Stimulated activated CD8-positive, alpha-beta memory T cell treated with anti-CD3 and anti-CD28 coated beads, Interleukin-4, amount 100 ng/mL, for 4 hours (primary cell): ENCODE measurements at regions not wholly inside any gene's neighbourhood (a gene's known extent, or its start where the extent isn't known, plus 50 kb on each side); places are given as distances from the start of the nearest gene placed in this dataset.

Source experiments
- DNase-seq, 2 donors: peaks; one replicate each; pipeline ENCODE4 v3.0.0-alpha.2; 2020; ENCODE audit warnings: low read depth in 2 of 2, low spot score in 1 of 2

DNA sequence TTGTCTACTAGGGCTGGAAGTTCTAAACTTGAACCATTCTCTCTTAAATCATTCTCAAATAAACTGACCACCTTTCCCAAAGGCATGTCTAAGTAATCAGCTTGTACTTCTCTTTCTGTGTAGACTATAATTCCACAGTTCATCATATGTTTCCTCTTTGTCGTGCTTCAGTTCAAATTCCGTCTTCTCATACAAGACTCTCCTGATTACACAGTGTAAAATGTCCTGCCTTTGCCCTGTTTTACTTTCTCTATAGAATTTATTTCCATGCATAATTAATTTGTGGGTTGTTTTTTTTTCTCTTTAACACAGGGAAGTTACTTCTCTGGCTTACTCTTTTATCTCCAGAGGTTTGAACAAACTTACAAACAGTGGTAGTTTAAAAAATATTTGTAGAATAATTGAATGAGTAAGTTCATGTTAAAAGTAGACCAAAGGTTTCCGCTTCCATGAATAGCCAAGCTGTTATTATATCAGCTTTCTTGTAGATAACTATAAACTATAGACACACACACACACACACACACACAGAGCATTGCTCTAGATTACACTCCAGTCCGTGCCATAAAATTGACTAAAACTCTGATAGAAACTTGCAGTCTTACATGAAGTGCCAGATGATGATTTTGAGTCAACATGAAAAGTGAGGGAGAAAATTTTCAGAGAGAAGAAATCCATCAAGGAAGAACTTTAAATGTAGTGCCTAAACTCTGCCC, 119.0 kb downstream of the SUCNR1 start:
- DNase-seq: no peak

DNA sequence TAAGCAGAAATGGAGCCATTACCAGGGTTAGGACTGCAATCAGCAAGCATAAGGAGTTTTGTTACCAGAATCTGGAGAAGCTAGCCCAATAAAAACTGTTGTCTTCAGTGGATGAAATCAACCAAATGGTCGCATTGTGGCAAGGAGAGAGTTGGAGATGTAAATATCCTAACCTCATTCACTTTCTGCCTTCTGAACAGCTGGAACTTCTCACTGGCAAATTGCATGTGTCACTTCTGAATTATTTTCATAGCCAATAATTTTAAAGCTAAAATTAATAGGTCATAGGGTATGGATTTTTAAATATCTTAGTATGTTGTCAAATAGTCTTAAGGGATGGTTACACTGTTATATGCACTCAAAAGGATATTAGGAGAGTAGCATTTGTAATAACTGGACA, 121.6 kb downstream of the SUCNR1 start:
- no peak for DNase-seq

DNA sequence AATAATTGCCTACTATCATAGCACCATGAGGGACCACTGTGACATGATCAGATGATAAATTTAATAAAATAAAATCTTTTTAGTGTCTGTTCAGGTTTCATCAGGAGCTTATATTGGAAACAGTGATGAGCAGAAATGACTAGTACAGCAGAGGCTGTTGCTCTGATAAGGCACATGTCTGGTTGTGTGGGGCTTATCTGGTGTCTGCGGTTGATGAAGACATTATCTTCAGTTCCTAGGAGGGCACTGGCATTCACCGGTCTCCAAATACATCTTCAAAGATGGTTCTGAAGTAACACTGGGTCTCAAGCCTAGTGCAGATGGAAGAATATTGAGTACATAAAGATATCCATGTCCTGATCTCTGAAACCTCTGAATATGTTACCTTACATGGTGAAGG, 125.3 kb downstream of the SUCNR1 start:
- no peak for DNase-seq

DNA sequence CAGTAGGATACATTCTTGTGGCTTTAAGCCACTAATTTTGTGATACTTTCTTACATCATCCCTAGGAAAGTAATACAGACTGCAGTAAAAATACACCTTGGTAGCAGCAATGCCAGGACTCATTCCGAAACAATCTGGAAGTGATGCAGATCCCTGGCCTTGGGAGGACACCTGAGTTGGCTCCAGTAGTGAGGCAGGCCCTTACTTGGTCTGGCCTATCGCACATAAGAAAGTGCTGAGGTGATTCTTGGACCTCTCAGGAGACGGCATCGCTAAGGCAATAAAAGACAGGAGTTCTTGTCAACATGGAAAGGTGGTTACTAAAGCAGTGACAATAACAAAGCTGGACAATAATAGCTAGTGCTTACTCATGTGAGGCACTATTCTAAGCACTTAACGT, 126.5 kb downstream of the SUCNR1 start:
- DNase-seq: no peak

DNA sequence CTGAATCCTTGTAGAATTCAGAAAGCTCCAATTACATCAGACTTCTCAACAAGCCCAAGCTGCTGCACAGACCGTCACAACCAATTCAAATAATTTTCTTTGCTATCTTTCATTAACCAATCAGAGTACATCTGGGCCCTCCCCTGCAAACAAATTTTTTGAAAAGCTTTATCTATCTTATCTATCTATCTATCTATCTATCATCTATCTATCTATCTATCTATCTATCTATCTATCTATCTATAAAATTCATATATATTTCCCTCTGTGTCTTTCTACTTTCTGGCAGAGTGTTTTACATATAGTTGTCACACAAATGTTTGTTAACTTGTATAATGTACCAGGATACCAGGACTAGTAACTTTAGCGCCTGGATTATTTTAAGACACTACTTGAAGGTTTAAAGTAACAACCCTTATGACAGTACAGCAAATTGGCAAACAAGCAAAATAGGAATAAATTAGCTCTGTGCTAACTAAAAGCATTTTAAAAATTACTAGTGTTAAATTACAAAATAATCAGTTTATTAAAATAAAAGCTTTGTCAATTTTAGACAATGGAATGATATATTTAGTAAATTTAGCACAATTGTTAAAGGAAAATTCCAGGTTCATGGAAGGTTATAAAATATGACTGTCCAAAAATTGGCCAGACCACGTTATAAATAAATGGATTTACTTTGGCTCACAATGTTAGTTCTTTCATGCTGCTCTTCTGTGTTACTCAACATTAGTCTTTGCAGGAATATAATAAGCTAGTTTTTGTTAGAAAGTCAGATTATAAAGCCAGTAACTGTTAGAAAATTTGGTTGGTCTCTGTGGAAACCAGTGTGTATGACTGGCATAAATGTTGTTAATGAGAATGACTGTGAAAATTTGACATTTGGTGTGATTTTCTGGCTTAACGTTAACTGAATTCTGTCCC, 138.6 kb downstream of the SUCNR1 start:
- DNase-seq: no peak

DNA sequence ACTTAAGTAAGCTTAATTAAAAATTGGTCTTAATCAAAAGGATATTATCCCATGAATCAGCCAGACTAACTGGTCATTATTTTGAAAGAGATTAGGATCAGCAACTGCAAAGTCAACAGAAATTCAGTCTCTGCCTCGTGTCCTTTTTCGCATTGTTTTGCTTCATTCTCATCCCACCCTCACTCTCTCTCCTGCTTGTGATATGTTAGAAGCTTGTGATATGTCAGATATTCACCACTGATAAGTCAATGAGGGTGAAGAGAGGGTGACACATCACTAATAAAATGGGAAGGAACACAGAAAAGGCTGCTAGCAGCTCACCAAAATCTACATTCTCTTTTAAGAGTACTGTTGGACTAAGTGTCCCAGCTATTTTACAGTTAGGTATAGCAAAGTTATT, 146.1 kb downstream of the SUCNR1 start:
- no peak for DNase-seq

DNA sequence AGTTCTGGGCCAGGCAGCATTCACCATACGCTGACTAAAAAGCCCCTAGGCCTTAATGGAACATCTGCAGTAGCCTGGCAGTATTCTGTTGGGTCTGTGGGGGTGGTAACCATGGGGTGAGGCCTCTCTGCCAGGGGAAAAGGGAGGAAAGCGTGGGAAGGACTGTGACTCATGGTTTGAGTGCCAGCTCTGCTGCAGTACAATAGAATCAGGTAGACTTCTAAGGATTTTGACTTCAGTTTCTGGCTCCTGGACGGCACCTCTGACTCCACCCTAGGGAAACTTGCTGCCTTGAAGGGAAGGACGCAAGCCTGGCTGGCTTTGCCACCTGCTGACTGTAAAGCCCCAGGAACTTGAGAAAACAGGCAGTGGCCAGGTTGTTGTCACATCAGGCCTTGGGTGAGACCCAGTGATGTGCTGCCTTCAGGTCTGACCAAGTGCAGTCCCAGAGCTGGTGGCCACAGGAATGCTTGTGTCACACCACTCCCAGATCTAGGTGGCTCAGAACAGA, 148.6 kb downstream of the SUCNR1 start:
- DNase-seq: no peak

DNA sequence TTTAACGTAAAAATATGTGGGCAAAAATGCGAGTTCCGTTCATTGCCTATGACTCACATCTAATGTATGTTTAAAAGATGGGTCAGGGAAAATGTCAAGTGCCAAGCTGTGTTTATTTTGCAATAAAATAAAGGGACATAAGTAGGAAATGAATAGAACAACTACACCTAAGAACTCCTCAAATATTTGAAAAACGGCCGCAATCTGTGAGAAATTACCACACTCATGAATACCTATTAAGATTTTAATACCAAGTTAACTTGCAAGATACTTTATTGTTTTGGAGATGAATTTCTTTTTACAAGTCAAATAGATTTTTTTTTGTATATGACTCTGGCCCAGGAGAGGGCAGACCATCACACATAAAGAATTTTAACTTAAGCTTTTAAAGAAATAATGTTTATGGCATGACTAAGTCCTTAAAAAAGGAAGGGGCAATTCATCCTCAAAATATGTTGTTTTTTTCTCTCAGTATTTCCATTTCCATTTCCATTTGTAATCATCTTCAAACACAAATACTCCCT, 152.7 kb downstream of the SUCNR1 start:
- no peak for DNase-seq

DNA sequence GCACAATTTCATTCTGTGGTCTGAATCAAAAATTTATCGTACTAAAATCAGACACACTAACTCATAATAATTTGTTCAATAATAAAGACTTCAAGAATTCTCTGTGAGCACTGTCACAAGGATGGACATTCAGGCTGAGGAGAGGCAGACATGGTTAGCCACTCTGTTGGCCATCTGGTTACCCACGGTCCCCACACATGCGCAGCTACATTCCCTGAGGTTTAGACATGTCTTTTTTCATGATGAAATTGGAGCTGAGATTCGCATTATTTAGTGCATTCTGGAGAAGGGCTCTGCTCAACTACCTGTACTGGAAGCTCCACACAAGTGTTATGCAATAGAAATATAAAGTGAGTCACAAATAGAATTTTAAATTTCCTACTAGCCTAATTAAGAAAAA, 156.9 kb downstream of the SUCNR1 start:
- DNase-seq: no peak

DNA sequence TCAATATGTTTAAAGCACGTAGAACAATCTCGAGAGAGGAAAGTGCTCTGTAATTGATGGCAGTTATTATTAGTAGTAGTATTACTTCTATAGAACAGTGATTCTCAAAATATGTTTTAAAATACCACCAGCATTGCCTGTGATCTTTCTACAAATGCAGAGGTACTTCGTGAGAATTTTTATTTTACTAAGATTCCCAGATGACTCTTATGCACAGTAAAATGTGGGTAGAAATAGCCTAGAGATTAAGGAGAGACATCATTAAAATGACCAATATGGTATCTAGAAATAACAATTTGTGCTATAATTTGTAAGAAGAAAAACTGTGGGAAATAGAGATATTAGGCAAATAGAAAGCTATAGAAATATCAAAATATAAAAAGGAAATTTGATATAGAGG, 157.9 kb downstream of the SUCNR1 start:
- DNase-seq: no peak

DNA sequence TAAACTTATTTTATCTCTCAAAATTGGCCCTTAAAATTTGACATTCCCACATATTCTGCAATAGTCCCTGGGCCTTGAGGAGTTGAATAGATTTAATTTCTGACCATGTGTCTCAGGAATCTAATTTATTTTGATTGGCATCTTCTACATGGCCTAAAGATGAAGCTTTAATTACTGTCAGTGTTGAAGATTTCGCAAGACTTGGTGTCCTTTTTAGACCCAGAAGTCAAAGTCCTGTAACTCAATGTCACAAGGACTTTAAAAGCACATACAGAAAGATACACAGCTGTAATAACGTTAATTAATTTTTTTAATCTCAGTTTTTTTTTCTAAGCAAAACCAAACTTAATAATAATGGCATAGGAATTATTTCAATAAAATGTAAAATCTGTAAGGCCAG, 163.9 kb downstream of the SUCNR1 start:
- DNase-seq: no peak

DNA sequence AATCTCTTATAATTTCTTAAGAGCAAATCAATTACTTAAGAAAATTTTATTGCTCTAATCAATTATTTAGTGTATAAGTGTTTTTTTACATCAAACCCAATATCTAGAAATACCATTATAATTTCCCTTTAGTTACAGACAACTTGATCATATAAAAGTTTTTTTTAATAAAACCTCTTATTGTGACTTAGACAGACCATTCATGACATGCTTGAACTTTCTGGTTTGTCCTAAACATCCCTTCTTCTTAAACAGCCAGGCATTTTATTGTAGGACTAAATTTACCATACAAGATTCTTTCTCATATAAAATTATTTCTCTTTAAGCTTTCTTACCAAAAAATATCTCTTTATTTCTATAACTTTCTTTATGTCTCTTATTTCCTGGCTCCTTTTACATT, 164.5 kb downstream of the SUCNR1 start:
- no peak for DNase-seq

DNA sequence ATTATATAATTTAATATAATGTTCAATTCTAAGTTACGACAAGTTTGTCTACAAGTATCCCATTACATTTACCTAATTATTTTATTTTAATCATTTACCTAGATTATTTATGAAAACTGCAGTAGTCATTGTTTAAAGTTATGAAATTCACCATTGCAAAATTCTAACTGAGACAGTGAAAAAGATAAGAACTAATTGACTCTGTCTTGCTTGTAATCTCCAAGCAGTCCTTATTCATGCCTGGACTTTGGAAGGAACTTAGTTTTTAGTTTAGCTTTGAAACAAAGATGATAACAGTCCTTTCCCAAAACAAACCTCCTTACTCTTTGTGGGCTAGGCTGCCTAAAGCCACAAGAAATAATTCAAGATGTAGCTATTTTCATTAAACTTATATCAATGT, 165.0 kb downstream of the SUCNR1 start:
- DNase-seq: no peak

DNA sequence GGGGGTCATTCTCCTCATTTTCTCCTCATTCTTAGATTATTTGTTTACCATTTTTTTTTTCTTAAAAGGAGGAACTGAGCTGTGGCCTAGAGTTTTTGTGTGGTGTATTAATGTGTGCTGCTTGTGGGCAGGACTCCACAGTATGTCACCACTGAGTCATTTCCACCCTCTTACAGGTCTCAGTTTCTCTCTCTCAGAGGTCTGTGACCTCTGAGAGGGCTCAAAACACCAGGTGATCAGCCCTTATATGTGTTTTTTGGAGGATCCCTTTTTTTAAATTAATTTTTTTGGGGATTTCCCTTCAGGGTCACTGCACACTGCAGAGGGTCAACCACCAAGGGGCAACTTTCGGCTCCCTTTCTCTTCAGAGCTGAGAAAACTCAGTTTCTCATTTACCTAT, 166.4 kb downstream of the SUCNR1 start:
- DNase-seq: no peak

DNA sequence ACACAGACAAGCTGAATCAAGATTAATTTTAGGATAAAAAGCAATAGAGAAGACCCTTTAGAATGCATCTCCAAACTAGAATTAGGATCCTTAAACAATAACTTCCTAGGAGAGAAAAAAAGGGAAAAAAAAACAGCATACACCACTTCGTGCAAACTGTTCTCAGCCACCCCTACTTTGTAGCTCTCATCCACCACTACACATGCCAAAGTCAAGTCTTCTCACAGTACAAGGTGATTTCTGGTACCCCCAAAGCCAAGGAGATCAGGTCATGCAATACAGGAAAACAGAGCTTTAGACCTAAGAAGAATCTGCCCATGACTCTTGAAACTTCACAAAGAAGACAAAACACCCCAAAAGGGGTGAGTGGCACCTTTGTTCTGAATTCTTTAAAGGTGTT, 166.9 kb downstream of the SUCNR1 start:
- DNase-seq: no peak

DNA sequence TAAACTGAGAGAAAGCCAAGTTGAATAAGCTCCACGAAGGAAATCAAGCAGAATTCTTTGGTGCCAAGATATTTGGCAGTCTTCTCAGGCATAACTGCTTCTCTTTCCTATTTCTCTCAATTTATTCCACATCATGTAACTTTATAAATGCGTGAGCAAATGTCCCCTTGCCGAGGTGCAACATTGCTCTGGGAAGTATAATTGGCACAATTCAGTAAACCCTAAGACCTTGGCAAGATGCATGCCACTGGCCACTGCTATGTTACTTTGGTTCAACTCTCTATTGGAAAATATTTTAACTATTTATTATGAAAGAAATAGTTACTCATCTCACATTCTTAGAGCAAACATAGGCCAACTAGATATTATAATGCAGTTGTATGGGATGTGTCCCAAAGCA, 170.2 kb downstream of the SUCNR1 start:
- DNase-seq: no peak

DNA sequence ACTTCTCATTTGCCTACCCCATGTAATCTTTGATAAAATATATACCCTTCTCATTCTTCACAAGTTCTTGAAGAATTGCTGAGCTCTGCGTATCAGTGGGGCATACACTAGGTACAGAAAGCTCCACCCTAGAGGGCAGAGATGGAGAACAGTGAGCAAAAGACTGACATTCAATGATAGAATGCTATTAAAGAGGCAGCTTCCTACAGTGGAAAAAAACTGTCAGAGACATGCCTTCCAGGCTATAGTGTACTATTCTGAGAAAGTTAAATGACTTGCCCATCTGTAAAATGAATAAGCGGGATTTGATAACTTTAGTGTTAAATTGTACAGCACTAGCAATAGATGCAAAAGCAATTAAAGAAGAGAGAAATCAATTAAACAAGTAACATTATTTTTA, 172.8 kb downstream of the SUCNR1 start:
- DNase-seq: no peak

DNA sequence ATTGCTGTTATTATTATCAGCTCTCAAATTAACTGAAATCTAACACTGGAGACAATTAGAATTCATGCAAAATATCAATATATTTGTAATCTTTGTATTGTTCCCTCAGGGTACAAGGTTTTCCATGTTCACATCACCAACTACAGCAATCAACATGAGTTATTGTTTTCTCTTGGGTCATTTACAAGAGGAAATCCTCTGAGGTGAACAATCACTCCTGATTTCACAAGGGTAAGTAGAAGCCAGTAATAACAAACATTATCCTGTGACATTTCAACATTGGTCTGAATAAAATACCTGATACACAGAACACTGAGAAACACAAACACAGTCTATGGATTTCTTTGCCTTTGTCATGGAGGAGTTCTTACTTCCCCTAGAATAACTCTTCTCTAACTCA, 174.0 kb downstream of the SUCNR1 start:
- no peak for DNase-seq

DNA sequence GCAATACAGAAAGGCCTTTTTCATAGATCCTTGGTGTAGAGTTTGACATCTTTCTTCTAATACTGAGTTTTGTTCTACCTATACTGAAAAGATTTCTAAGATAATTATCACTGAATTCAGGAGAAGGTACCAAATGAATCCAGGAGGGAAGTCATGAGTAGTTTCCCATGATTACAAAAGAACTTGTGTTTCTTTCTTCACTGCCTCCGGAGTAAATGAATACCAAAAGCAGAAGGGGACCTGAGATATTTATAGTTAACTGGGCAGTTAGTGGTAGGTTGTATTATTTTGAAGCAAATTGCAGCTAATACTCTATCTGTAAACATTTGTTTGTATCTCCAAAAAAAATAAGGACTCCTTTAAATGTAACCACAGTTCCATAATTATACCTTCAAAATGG, 175.4 kb downstream of the SUCNR1 start:
- no peak for DNase-seq

DNA sequence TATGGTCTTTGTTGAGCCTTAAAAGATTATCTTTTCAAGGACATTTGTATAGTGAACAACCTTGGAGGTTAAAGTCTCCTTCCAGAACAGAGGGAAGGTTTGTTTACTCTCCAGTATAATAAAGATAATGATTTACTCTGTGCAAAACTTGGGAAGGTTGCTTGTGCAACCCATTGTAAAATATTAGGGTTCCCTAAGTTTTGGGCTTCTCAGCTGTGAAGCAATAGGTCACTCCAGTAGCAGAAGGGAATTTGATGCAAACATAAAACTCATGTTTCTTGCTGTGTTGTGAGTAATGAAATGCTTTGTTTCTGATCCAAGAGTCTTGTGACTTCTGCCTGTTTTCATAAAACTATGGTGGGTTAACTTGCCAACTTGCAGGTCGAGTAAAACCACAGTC, 177.5 kb downstream of the SUCNR1 start:
- DNase-seq: no peak

DNA sequence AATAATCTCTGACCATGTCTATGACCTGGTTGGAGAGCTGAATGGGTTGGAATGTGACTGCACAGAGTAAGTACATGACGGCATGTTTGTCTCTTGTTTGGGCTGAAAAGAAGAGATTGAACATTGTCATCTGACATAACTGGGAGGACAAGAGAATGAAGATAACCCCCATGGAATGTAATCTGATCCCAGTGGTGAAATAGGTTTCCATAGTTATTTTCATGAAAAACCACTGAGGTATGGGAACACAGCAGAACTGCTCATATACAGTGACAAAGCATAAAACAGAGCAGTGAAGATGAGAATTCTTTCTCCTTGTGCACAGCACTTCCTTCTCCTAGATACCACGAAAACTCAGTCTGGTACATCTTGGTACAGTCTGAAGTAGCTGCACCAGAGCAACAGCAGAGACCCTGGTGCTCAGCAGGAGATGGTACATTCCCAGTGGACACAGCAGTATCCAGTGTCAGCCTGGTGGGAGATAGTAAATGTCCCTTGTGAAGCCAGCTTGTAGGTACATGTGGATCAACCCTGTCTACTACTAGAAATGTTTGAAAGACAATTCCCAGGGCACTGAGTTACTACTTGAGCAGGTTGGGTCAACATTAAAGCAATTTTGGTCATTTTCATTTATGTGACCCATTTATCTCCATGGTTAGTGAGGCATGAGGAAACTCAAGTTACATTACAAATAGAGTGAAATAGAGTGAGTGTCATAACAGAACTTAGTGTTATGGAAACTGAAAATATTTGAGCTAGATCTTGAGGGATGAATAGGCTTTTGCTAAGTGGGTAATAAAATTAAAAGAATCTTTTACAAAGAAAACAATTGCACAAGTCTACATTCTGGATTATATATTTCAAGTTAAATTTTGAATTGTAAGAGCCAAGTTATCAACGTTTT, 178.3 kb downstream of the SUCNR1 start:
- no peak for DNase-seq
